ENCODE measurements at regions not wholly inside any gene's neighbourhood (a gene's known extent, or its start where the extent isn't known, plus 50 kb on each side); places are given as distances from the start of the nearest gene placed in this dataset.

- no peak for DNase-seq
Observed at GRCh38 chr11:119830400-119830799, 101.4 kb upstream of the NECTIN1 start.

GRCh38 chr11:119829402-119829801, 100.4 kb upstream of the NECTIN1 start:
- no peak for DNase-seq

GRCh38 chr11:119828819-119829218, 99.8 kb upstream of the NECTIN1 start:
- no peak for DNase-seq

DNA sequence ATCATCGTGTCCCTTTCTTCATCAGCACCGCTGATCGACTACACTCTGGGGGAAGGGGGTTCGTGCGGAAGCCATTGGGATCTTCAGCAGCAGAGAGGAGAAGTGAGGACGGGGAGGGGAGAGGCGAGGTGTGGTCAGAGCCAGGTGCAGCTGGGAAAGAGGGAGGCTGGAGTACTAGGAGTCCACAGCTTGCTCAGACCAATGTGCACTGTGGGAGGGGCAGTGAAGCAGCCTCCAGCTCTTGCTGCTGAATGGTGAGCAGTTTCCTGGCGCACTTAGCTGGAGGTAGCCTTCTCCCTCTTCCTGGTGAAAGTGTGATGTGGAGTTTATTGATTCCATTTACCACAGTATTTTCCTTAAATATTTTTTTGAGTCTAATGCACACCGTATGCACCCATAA, 99.0 kb upstream of the NECTIN1 start:
- no peak for DNase-seq

- DNase-seq, result no peak
Observed at GRCh38 chr11:119827113-119827512, 98.1 kb upstream of the NECTIN1 start.

DNA sequence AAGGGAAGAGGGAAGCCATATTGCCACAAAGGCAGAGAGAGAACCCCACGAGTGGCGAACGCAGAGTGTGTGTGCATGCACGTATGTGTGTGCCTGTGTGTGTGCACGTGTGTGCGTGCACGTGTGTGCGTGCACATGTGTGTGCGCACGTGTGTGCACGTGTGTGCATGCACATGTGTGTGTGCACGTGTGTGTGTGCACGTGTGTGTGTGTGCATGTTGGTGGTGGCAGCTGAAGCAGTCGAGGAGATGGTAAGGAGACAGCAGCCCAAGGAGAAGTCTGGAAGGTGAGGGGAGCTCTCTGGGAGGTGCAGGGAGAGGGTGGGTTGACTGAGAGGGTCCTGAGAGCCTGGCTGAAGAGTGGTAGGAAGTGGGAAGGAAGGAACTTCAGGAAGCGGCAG, 94.1 kb upstream of the NECTIN1 start:
- no peak for DNase-seq

GRCh38 chr11:119816660-119817059, 87.7 kb upstream of the NECTIN1 start:
- no peak for DNase-seq

DNA sequence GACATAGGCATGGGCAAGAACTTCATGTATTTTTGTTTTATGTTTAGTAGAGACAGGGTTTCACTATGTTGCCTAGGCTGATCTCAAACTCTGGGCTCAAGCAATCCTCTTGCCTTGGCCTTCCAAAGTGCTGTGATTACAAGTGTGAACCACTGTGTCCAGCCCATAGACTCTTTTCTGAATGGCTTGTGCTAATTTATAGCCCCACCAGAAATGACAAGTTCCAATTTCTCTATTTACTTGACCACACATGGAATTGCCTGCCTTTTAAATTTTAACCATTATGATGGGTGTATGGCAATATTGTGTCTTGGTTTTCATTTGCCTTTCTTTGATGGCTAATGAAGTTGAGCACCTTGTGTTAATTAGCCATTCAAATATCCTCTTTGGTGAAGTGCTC, 85.8 kb upstream of the NECTIN1 start:
- no peak for DNase-seq

- no peak for DNase-seq
Observed at GRCh38 chr11:119810478-119811232, 81.7 kb upstream of the NECTIN1 start.

DNA sequence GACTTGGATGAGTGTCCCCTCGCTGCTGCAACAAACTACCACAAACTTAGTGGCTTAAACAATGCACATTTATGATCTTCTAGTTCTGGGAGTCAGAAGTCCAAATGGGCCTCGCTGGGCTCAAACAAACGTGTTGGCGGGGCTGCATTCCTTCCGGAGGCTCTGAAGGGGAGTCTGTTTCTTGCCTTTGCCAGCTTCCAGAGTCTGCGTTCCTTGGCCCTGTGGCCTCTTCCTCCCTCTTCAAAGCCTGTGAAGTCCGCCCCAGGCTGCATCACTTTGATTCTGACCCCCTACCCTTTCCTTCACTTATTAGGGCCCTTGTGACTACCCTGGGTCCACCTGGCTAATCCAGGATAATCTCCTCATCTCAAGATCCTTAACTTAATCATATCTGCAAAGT, 80.3 kb upstream of the NECTIN1 start:
- DNase-seq, result no peak

- DNase-seq, result no peak
Observed at GRCh38 chr11:119808407-119809185, 79.6 kb upstream of the NECTIN1 start.

- DNase-seq, result no peak
Observed at GRCh38 chr11:119807841-119808240, 78.8 kb upstream of the NECTIN1 start.

- no peak for DNase-seq
Observed at GRCh38 chr11:119807402-119807801, 78.4 kb upstream of the NECTIN1 start.

GRCh38 chr11:119806064-119806915, 77.3 kb upstream of the NECTIN1 start:
- DNase-seq, result no peak

DNA sequence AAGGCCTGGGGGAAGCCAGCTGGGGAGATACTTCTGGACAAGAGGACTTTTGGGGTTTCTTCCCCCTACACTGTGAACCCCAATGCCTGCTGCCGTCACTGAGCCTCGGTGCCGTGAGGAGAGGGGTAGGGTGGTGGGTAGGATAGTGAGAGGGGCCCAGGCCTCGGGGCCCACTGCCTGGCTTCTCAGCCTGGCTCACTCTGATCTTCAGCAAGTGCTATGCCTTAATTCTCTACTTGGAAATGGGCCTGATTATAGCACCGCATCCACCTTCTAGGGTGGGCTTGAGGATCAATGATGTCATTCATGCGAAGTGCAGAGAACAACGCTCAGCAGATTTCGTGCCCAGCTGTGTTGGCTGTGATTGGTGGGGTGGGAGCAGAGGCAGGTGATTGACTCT, 76.7 kb upstream of the NECTIN1 start:
- no peak for DNase-seq

- DNase-seq, result no peak
Observed at GRCh38 chr11:119804698-119805097, 75.7 kb upstream of the NECTIN1 start.

GRCh38 chr11:119803726-119804294, 74.8 kb upstream of the NECTIN1 start:
- no peak for DNase-seq

DNA sequence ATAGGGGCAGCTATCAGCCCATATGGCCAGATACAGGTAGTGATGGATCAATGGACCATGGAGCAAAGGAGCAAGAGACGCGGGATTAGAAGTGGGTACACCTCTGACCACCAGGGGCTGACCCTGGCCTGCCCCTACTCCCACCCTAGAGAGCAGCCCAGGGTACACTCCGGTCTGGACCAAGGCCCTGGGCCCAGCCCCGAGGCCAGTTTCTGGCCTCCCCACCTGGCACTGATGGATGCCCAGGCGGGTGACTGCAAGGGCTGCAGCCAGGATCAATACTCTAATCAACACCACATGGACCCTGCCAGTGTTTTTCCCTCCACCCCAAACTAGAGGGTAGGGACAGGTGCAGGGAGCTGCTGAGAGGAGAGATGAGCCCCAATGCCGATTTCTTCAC, 74.1 kb upstream of the NECTIN1 start:
- DNase-seq, result no peak

- DNase-seq, result no peak
Observed at GRCh38 chr11:119802670-119803069, 73.7 kb upstream of the NECTIN1 start.

DNA sequence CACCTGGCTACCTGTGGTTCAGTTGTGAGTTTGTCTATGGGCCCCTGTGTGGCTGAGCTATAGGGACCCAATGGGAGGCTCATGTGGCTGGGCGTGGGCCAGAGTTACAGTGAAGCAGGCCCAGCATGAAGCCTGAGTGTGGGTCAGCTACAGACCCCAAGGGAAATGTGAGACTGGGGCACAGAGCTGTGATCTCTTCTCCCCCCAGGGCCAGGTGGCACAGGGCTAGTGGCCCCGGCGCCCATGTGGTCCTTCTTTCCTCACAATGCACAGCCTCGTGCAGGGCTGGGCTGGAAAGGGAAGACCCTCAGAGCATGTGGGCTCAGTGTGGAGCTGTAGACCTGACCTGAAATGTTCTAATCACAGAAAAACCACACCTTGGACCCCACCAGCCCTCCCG, 71.6 kb upstream of the NECTIN1 start:
- no peak for DNase-seq

GRCh38 chr11:119800171-119800570, 71.2 kb upstream of the NECTIN1 start:
- DNase-seq, result no peak

- no peak for DNase-seq
Observed at GRCh38 chr11:119798656-119799055, 69.7 kb upstream of the NECTIN1 start.

All from amygdala (tissue), 56 donors.